Fibroblast of the aortic adventitia (primary cell): ENCODE measurements at regions not wholly inside any gene's neighbourhood (a gene's known extent, or its start where the extent isn't known, plus 50 kb on each side); places are given as distances from the start of the nearest gene placed in this dataset.

Source experiments
- DNase-seq: peaks from one replicate; pipeline ENCODE4 v3.0.0-alpha.2; 2010; ENCODE audit warnings: low read depth
- H3K4me3 ChIP-seq: 2 replicates; pipeline ENCODE4 v1.5.1; 2011; ENCODE audit warnings: low read depth, mild to moderate bottlenecking, control low read depth, low read length, moderate library complexity
- CTCF ChIP-seq: IDR thresholded peaks from 2 replicates; pipeline ENCODE4 v1.5.1; 2011; ENCODE audit warnings: mild to moderate bottlenecking, low read length, control low read depth, inconsistent platforms; ENCODE audit not compliant: insufficient read depth

- no peak for DNase-seq
- H3K4me3 ChIP-seq: no peak overlapping the region
- TF ChIP-seq CTCF: no peak
Measured at GRCh38 chrX:10039821-10040793, 72.9 kb downstream of the CLDN34 start.

- no peak for DNase-seq
- TF ChIP-seq CTCF: no peak
Measured at GRCh38 chrX:10040961-10041360, 73.8 kb downstream of the CLDN34 start.

GRCh38 chrX:10041383-10041782 is 74.2 kb downstream of the CLDN34 start:
- no peak overlapping the region for H3K4me3 ChIP-seq
- TF ChIP-seq CTCF: no peak
- peak; percentile 71 for DNase-seq

More at GRCh38 chrX:10040961-10041360, 73.8 kb downstream of the CLDN34 start:
- H3K4me3 ChIP-seq: no peak overlapping the region

GRCh38 chrX:10042055-10042454 is 74.9 kb downstream of the CLDN34 start:
- DNase-seq: no peak
- TF ChIP-seq CTCF: no peak
- H3K4me3 ChIP-seq: no peak overlapping the region

- TF ChIP-seq CTCF: no peak
- H3K4me3 ChIP-seq: no peak overlapping the region
- DNase-seq: no peak
Measured at GRCh38 chrX:10043386-10043785, 76.2 kb downstream of the CLDN34 start.

GRCh38 chrX:10044021-10044420 is 76.9 kb downstream of the CLDN34 start:
- no peak for DNase-seq
- no peak for TF ChIP-seq CTCF
- no peak overlapping the region for H3K4me3 ChIP-seq
